Fibroblast of gingiva (primary cell): ENCODE measurements at regions not wholly inside any gene's neighbourhood (a gene's known extent, or its start where the extent isn't known, plus 50 kb on each side); places are given as distances from the start of the nearest gene placed in this dataset.

ENCODE experiments used
- DNase-seq: peaks from one replicate; pipeline ENCODE4 v3.0.0-alpha.2; 2011; ENCODE audit warnings: low read depth

DNA sequence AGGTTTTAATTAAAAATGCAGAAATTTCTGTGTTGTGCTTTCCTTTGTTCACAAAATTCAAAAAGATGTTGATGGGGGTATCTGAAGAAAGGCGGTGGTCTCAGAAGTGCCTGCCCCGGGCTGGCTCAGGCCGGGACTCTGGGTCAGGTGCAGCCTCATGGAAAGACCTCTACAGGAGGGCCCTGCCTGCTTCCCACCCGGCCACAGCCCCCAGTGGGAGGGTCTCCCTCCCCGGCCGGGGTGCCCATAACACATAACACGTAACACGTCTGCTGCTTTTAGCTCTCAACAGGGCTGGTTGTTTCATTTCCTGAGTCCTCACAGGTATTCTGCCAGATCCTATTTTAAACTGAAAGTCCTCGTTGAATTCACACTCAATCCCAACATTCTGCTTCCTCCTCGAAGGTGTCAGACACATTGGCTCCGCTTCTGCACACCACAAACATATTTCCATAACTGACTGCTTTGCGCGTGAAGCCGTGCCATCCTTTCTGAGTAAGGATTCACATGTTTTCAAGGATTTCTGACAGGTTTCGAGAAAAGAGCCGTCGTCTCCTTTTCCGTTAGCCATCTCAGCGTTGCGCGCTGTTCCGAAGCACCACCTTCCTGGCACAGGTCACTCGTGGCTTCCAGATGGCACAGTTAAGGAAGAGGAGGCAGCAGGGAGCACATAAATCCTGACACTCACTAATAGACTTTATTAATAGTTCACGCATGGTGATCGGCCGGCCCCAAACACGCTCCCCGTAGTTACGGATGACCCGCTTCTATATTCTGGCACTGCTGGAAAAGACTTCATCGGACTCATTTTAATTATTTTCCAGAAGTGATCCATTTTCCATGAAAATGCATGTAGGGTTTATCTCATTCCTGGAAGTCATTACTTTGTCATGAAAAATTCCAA is 569.3 kb downstream of the BRD1 start:
- DNase-seq, result no peak

DNA sequence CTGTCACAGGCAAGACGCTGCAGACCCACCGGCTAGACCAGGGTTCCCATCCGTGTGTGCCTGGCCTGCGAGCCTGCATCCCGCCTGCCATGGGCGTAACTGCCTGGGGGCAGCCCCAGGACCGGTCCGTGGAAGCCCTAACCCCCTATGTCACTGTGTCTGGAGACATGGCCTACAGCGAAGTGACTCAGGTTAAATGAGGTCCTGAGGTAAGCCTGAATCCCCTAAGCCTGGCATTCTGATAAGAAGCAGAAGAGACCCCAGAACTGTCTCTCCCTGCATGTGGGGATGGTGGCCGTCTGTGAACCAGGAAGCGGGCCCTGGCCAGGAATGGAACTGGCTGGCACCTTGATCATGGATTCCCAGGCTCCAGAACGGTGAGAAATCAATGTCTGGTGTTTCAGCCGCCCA is 570.1 kb downstream of the BRD1 start:
- DNase-seq, result no peak

DNA sequence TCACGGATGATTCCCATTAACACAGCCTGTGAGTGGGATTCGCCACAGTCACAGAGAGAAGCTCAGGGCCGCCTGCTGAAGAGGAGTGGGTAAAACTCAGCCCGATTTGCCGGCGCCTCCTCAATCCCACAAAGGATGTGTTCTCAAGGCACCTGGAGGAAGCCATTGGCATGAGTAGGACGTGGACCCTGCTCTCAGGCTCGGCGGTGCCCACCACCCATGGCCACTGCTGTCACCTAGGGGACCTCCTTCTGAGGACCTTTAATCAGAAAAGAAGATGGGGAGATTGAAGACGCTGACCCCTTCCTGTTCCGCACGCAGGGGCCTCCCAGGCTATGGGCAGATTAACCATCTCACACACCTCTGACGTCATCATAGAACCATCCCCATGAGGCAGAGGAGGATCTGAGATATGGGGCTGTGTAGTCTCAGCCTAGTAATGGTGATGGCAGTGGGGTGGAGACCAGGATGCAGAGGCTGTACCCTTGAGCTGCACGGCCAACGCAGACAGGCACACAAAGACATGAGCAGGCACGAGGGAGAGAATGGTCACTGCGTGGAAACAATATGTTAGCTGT is 571.8 kb downstream of the BRD1 start:
- DNase-seq, result no peak

DNA sequence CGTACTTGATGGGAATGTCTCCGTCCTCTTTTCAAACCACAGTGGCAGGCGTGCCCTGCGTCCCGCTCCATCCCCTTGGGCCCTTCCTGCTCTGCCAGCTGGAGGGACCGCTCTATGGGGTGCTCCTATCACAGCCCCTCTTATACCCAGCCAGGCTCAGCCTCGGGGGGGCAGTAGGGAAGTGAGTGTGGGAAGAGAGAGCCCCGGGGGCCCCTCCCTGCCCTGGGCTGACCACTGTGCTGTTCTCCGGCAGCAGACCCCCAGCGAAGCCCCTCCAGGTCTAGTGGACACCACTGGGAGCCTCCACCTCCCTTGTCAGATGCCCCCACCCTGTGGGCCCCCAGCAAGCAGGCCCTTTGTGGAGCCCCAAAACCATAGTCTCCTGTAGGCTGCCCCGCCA is 572.5 kb downstream of the BRD1 start:
- no peak for DNase-seq

DNA sequence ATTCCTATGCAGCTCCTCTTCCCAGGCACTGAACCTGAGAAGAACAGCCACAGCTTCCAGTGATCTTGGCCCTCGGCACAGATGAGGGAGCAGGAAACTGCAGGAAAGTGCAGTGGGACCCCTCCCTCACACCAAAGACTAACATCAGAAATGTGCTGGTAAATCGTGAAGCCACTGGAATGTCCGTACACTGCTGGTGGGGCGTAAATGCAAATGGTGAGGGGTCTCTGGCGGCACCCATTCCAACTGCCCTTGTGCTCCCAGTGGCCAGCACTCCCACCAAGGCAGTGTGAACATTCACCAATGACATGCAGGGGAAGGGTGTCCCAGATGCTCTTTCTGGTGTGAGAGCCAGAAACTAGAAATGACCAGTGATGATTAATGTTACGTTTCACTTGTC is 574.0 kb downstream of the BRD1 start:
- DNase-seq, result no peak

DNA sequence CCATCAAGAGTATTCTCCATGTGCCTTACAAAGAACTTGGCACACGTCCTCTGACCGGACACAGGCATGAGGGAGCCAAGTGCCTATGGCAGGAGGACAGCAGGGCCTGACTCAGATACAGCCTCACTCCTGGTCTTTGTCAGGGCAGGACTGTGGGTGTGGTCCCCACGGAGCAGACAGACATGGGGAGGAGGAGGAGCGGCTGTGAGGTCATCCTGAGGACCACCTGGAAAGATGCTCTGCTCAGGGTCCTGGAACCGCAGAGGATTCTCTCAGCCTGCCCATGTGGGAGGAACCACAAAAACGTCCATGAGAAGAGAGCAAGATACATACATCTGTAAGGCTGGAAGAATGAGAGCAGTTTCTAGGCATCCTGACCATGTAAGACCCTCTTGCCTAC is 576.3 kb downstream of the BRD1 start:
- no peak for DNase-seq

DNA sequence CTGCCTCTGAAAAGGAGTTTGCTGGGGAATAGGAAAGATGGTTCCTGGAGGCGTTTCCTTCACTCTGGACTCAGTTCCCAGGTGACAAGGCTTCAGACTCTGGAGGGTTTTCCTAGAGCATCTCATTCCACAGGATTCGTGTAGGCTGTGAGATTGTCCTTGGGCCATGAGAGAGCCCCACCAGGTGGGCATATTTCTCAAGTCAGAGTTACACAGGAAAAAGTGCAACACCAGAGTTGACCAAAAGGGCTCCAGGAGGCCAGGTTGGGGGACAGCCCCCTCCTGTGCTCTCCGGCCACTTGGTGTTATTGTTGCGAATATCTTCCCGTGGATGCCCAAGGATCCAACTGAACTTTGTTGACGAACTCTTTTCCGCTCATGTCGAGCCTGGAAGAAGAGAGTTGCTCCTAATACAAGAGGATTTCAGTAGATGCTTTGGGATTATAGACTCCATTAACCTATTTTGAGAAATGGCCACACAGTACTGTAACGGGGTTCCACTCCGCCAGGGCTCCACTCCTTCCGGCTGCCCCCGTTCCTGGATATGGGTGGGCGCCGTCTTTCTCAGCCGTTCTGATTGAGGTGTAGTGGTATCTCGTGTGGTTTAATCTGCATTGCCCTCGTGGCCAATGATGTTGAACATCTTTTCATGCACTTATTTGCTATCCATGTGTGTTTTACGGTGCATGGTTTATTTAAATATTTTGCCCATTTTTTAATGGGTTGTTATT is 580.3 kb downstream of the BRD1 start:
- DNase-seq, result no peak

DNA sequence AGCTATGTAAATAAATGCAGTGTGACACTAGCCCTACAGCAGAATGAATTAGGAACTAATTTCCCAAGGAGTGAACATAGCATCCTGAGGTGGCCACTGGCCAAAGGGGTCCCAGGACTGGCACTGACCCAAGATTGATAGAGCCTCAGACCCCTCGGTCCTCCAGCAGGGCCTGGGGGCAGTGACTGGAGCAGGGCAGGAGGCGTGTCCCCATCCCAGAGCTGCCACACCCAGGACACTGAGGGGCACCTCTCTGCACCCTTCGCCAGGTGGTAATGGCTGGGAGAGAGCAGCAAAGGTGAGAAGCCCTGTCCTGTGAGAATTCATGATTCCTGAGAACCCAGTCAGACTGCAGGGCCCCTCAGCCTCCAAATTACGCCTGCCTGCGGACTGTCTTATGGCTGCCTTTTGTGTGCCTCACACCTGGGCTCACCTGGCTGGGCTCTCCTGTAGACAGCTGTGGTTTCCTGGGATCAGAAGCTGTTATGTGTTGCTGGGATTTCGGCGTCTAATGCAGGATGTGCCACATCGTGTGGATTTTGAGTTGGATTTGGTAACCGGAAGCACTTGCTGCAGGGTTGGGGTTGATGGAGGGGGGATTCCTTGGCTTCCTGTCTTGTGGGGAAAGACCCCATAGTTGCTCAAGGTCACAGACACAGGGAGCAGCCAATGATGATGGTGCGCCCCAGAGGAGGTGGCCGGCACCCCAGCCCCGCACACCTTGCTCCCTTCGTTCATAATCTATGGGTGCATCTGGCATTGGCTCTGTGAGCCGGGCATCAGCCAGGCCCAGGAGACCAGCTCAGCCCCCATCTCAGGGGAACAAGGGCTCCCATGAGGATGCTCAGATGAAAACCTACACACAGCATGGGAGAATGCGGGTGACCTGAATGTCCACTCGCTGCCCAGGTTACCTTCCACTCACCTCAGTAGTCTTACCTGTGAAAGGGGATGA is 582.9 kb downstream of the BRD1 start:
- no peak for DNase-seq

DNA sequence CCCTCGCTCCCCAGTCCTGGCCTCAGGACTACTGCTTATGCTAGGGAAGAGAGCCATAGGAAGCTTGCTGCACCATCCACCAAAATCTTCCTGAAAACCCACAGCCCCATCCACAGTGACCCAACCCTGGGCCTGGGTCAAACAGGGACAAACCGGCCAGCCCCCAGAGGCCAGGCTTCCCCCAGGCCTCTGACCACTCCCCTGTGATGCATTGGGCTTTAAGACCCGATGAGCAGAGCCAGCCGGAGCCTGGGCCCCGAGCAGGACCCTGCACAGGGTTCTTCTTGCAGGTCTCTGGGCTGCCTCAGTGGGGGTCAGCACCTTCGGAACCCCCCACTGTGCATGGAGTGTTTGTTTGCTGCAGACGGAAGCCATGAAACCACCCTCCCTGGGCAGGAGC is 583.7 kb downstream of the BRD1 start:
- no peak for DNase-seq

DNA sequence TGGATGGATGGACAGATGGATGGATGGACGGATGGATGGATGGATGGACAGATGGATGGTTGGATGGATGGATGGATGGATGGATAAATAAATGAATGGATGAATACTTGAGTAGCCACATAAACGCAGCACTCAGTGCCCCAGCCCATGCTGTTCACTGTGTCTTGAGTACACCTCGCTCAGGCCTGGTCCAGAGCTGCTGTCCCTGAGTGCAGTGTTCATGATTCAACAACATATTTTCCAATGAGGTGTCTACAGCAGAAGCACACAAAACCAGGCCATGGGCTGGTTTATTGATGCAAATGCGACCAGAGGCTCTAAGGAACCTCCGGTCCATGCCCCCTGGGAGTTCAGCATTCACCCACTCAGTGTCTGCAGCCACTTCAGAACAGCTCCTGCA is 584.3 kb downstream of the BRD1 start:
- DNase-seq, result no peak

DNA sequence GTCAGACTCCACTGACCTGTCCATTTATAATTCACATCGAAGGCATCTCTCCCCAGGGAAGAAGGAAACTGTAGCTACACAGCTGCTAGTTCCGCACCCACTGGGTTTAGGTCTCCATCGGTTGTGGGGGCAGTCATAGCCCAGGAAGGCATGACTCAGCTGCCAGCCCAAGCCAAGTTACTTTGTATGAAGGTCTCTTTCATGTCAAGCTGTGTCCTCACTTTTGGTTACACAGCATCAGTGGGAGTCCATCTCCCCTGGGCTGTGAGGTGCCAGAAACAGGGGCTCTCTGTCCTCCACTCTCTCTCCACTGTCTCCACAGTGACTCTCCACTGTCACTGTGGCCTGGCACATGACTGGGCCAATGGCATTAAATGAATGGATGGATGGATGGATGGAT is 585.2 kb downstream of the BRD1 start:
- no peak for DNase-seq

DNA sequence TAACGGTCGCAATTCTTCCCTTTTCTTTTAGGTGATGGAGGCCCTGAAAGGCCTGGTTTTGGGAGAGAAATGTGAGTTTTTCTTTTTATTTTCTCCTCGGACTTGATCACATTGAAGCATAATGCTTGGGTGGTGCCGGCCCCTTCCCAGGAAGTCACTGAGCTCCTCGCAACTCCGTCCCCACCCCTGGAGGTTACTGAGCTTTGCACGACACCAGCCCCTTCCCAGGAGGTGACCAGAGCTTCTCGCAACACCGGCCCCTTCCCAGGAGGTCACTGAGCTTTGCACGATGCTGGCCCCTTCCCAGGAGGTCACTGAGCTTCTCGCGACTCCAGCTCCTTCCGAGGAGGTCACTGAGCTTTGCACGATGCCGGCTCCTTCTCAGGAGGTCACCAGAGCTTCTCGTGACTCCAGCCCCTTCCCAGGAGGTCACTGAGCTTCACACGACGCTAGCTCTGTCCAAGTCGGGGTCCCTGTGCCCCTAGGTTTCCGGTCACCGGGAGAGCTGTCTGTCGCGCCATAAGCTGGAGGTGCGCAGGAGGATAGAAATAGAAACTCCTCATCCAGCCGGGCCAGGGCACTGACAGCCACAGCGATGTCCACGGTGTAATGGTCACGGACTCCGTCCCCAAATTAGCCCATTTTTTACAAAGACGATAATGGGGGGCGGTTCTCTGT is 586.4 kb downstream of the BRD1 start:
- DNase-seq, result no peak

DNA sequence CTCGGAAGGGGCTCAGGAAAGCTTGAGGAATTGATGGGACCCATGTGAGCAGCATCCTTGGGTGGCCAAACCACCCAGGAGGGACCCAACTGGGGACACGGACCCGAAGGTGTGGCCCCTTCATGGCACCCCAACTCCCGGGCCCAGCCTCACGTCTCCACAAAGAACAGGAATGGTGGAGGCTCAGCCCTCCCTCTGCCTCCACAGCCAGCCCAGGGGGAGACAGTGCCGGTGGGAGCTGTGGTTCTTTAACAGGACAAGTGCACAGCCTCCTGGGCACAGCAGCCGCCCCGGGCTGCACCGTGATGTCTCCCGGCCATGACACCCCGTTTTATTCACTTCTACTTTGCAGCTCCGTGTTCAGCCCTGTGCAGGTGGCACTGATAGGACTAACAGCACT is 587.2 kb downstream of the BRD1 start:
- DNase-seq, result no peak

DNA sequence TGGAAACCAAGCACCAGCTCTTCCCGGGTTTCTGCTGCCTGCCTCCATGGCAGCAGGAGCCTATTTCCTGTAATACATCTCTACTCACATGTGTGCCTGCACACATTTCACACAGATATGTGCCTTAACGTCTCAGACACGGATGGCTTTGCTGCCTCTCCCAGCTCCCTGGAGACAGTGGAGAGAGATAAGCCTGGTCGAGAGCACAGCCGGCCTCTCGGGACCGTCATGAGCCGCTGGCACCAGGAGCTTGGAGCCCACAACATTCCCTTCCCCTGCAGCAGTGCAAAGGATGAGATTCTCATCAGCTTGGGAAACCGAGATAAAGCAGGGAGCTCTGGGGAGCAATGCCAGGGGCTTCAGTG is 587.7 kb downstream of the BRD1 start:
- DNase-seq, result no peak

DNA sequence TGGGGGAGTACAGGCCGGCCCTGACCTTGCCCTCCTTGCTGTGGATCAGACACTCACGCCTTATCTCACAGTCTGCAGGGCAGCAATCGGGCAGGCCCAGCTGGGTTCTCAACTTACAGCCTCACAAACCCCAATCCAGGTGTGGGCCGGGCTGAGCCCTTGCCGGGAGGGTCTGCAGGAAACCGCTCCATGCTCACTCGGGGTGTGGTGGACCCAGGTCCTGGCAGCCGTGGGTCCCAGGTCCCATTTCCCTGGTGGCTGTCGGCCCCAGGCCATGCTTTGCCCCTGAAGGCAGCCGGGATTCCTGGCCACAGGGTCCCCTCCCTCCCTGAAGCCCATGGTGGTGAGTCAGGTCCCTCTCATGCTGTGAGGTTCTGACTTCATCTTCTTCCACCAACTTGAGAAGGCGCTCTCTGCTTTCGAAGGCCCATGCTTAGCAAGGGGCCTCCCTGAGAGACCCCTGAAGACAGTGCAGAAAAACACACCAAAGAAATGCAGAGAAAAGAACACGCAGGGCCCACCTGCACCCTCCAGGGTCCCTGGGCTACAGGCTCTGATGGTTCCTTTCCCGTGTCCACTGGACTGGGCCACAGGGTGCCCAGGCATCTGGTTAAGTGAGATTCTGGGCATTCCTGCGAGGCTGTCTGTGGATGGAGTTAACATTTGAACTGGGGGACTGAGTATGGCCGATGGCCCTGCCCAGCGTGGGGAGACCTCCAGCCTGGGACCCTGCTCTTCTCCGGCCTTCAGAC is 588.2 kb downstream of the BRD1 start:
- no peak for DNase-seq

DNA sequence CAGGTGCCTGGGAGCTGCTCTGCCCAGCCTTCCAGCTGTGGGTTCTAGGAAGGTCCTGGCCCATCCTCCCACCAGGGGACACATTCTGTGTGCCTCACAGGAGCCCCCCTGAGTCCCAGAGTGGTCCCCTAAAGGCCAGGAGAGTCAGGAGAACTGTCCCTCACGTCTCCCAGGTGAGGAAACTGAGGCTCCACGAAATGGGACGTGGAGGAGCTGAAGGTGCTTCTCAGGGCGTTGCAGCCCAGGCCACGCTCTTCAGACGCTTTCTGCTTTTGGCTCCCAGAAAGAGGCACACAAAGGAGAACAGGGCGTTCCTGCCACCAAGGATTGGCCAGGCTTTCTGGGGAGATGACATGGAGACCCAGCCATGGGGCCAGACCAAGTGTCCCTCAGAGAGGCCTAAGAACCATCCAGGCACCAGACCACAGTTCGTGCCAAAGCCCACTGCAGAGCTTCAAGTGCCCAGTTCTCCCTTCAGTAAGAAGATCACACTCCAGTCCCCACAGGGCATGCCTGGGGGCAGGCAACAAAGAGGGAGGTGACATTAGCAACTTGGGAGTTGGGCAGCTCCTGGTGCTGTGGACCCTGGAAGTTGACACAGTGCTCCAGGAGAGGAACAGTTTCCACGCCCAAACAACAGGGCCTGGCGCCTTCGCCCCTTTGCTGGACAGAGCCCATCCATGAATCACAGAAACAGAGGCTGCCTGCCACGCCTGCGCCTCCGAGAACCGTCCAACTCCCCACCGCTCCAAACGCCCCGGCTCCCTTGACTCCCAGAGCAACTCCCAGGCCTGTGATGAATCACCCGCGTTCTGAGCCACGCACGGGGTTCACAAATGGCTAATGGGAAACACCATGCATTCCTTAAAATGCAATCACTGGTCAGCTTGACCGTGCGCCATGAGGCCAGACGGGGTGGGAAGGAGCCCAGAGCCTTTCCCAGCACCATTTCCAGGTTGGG is 589.2 kb downstream of the BRD1 start:
- DNase-seq, result no peak

DNA sequence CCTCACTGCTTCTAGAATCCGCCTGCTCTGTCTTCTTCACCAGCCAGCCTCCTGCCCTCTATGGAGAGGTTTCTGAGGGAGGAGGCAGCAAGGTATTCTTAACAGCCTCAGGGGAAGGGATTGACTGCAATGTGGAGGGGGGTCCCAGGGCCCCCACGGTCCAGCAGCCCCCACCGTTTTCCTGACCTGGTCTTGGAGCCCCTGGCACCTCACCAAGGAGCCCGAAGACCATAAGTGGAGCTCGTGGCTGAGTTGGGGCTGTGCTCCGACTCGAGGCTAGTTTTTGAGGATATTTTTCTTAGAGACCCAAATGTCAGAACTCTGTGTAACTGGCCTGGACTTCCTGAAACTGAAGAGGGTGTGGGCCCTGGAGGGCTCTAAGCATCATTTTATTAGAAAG is 590.0 kb downstream of the BRD1 start:
- DNase-seq, result no peak

DNA sequence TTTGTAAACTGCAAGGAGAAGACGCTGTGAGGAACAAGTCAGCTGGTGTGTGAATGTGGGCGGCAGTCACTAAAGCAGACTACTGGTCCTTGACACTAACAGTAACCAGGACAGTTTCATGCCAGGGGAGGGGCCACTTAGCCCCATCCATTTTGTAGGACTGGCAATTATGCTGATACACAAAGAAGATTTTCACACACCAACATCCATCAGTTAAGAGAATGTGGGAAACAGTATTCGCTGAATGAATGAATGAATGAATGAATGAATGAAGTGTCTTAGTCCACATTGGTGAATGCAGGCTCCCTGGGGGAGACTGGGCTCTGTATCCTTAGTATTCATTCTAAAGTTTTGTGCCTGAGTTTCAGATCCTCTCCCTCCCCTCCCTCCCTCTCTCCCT is 590.4 kb downstream of the BRD1 start:
- DNase-seq, result no peak

DNA sequence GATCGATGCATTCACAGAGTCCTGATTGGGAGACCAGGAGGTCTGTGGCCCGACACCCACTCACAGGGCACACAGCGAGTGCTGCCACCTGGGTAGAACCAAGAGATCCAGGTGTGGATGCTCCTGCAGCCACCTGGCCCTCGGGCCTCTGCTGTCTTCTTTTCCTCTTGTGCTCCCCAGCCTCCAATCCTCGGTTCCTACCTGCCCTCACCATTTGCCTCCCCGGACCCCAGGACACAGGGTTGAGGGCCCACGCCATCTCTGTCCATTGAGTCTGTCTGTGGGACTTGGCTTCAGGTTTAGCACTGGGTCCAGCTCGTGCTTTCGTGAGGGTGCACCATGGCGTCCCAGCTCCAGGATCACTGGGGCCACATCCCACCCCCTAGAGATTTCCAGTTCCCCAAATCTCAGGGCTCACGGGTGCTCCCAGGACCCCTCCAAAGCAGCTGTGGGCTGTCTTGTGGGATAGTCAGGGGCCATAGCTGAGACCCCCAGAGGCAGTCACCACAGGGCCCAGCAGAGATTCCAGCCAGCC is 591.1 kb downstream of the BRD1 start:
- no peak for DNase-seq
